NCI-H2196 (cell line): ENCODE measurements at regions not wholly inside any gene's neighbourhood (a gene's known extent, or its start where the extent isn't known, plus 50 kb on each side); places are given as distances from the start of the nearest gene placed in this dataset.

Experiments
- DNase-seq: peaks from one replicate; lab custom pipeline; 2025; ENCODE audit not compliant: unreplicated experiment; lab: John Stamatoyannopoulos, UW

- no peak for DNase-seq
These were observed 85.3 kb upstream of the TP53I11 start for GRCh38 chr11:45036010-45036409.

GRCh38 chr11:45036733-45037132 lies 86.0 kb upstream of the TP53I11 start:
- DNase-seq, result no peak

DNA sequence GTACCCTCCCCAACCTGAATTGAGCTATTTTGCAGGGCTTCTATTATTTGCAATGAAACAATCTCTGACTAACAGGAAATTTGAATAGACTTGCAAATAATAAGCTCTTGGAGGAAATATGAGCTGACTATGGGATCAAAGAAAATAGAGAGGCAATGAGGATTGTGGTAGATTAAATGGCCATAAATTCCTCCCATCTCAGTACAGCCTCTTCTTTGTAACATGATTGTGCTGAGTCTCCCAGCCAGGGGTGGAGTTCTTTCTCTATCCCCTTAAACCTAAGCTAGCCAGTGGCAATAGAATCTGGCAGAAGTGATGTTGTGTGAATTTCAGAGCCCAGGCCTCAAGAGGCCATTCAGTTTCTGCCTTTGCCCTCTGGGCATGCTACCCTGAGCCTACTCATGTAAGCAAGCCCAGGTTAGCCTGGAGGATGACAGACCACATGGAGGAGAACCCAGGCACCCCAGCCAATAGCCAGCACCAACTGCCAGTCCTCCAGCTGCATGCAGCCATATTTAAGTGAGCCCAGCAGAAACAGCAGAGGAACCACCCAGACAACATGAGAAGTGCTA lies 86.8 kb upstream of the TP53I11 start:
- peak; percentile 24 for DNase-seq

DNA sequence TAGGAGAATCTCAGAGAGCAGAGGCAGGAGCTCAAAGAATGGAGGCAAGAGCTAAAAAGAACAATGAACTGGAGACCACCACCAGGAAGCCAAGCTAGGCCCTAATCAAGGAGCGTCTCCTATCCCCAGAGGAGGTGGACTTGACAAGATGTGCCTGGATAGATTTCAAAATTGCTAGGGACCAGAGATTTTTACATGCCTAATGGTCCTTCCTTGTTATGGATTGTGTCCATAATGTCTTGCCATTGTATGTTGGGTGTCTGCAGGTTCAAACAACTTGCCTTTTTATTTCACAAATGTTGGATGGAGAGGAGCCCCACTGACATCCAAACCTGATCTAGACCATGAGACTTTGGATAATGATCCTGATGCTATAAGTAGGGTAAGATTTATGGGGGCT lies 88.2 kb upstream of the TP53I11 start:
- no peak for DNase-seq

- DNase-seq, result no peak
These were observed 90.9 kb upstream of the TP53I11 start for GRCh38 chr11:45041596-45041995.

GRCh38 chr11:45042560-45042959 lies 91.9 kb upstream of the TP53I11 start:
- DNase-seq, result no peak

DNA sequence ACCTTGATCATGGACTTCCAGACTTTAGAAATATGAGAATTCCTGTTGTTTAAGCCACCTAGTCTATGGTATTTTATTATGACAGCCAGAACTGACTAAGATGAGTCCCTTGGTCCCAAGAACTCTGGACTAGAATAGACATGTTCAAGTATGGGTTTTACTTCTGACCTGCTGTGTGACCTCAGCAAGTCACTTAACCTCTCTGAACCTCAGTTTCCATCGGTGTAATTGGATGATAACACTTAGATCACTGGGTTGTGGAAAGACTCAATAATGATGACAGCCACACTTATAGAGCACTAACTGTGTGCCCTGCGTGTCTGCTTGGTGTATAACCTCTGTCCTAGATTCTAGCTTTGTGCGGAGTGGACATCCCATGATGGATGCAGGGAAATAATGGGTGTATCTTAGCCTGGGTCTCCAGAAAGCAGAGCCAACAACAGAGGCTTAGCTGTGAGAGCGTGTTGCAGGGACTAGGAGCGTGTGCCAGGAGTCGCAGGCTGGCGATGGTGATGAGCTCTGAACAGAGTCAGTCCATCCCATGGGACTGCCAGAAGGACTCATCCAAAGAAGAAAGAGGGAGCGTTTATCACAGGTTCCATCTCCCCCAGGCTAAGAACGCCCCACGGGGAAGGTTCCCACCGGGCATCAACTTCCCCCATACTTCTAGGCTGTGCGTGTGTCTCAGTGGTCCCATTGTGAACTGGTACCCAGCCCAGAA lies 93.2 kb upstream of the TP53I11 start:
- no peak for DNase-seq

DNA sequence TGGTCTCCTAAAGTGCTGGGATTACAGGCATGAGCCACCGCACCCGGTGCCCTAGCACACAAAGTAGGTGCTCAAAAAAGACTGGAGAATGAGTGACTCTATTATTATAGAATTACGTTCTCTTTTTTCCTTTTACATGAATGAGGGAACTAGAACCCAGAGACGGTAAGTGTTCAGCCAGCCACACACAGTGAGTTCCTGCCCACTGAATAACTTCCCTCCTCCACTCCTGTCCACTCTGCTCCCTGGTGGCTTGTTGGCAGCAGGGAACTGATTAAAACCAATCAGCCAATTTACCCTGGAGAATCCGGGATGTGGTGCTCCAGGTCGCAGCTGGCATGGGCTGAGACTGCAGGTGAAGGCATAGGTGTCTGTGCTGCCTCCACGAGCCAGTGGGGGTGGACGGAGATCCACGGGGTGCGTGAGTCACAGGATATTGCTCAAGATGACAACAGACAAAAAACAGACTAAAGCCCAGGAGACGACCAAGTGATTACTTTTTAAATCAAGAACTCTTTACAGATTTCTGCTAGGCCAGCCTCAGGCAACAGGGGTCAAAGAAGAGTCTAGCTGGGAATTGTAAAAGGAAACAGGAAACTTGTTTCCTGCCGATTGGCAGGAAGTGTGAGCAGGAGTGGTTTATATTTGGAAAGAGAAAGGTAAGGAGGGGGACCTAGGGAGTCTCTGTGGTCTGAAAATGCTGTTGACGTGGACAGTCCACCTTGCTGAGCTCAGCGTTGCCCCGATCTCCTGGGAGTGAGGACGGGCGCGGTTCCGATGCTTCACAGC lies 95.2 kb upstream of the TP53I11 start:
- DNase-seq, result no peak

DNA sequence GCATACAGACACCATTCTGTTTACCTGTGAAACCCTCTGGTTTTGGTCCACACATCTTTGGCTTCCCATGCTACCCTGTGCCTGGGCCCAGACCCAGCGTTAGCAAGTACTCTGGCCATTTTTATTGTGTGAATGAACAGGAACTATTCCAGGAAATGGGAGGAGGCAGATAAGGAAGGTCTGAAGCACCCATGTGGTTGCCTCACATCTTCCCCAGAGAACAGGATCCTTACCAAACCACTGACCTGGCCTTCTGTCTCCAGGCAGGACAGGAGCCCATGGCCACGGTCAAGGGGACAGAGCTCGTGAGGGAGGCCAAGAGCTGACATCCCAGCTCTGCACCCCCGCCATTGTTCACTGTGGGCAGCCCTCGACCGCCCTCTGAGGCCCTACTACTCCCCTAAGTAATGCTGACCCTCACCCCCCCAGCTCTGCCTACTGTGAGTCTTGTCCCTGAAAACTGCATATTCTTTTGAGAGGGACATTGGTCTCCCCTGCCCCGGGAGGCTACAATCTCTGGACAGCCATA lies 97.7 kb upstream of the TP53I11 start:
- no peak for DNase-seq

DNA sequence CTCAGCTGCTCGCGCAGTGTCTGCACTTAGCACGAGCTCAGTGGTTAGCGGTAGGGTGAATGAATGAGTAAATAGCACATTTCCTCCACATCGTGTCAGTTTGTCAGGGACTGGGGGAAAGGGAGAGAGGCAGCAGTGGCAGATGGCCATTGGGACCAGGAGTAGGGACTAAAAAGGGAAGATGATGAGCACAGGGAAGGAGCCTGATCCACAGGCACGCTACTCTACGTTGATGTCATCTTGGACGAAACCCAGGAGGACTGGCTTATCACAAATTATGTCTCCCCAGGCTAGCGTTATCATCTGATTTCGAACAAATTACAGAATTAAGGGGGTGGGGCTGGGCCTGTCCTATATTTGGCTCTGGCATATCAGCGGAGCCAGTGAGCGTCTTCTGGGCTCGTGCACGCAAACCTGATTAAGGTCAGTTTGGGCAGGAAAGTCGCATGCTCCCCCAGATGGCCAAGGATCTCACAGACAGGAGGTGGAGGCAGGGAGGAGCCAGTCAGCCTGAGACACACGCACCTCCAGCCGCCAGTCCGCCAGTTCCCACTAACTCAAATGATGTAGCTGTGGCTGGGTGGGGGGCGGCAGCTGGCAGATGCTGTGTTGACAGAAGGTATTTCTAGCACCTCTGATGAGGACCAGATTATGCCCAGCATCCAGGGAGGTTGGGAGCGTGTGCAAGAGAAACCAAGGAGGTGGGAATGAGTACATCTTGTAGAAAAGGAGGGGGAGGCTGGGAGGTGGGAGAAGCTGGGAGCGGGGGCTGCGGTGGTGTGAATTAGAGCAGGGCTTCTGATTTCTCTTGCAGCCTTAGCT lies 97.4 kb upstream of the PRDM11 start:
- DNase-seq, result no peak

DNA sequence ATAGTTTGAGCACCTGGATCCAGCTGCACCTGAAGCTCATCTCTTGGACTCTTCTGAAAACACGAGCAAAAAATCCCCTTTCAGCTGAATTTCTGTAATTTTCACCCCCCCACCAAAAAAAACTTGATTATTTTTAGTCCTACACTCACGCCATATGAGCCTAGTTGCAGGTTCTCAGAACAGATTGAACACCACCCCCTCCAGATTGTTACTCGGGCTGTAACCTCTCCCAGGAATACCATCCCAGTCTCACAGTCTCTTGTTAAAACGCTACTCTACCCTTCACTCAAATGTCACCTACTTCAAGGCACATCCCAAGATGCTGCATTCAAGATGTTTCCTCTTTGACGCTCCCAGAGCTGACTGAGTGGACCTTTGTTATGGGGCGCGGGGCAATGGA lies 96.3 kb upstream of the PRDM11 start:
- no peak for DNase-seq

- no peak for DNase-seq
These were observed 94.8 kb upstream of the PRDM11 start for GRCh38 chr11:45051621-45052020.

DNA sequence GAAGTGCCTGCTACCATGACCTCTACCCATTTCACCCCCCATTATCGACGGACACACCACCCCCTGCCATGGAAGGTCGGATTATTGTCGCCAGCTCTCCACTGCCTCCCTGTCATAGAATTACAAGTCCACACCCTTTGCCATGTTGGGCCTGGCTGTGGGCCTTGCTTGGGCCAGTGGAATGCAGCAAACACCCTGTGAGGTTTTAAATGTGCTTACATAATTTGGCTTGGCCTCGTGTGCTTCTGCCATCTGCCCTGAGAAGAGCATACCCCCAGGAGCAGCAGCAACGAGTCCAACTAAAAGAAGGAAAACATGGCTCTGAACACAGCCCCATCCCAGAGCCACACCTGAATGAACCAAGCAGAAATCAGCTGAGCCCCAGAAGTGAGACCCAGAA lies 94.1 kb upstream of the PRDM11 start:
- DNase-seq, result no peak

DNA sequence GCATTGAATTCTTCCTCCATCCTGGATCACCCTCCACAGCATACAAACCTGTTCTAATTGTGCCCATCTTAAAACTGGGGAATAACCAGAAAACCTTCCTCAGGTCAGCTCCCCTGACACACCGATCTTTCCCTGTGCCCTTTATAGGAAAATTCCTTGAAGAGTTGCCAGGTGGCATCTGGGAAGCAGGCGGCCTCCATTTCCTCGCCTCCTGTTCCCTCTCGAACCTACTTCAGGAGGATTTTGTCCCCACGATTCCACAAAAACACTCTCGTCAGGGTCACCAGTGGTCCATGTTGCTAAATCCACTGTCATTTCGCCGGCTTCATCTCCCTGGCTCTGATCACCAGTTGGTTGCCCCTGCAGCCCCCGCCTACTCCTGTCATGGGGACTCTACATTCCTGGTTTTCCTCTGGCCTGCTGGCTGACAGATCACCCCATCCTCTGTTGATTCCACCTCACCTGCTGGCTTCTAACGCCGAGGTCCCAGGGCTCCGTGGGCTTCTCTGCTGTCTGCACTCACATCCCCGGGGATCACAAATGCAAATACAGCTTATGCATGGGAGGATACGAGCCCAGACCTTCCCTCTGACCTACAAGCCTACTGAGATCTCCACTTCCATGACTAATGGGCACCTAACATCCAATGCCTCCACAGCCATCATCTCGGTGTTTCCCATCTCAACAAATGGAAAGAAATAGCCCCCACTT lies 92.5 kb upstream of the PRDM11 start:
- DNase-seq, result no peak

DNA sequence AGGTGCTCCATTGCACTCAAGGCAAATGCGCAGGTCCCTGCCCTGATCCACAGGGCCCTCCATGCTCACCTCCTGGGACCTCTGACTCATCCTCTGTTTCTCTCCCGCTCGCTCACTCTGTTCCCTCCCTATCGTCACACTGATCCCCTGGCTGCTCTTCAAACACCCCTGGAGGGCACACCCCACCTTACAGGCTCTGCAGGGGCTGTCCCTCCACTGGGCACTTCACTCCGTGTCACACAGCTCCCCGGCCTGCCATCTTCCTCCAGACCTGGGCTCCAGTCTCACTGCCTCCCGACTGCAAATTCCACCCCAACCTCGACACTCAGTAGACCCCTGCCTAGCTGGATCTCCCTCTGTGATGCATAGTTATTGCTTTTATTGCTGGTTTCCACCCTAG lies 91.5 kb upstream of the PRDM11 start:
- no peak for DNase-seq

DNA sequence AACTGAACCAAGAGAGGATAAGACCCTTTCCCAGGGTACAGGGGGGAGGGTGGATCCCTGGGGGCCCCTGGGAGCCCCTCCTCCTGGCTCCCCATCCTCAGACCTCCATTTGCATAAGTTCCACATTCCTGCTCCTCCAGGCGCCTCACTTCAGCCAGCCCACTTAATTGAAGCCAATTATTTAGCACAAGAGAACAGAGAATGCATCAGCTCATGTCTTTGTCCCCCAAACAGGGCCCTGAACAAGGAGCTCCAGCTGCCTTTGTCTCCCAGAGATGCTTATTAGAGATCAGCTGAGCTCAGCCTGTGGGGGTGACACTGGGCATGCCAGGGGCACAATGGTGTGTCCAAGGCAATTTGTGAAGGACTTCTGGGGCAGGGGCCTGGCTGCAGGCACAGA lies 89.9 kb upstream of the PRDM11 start:
- no peak for DNase-seq

DNA sequence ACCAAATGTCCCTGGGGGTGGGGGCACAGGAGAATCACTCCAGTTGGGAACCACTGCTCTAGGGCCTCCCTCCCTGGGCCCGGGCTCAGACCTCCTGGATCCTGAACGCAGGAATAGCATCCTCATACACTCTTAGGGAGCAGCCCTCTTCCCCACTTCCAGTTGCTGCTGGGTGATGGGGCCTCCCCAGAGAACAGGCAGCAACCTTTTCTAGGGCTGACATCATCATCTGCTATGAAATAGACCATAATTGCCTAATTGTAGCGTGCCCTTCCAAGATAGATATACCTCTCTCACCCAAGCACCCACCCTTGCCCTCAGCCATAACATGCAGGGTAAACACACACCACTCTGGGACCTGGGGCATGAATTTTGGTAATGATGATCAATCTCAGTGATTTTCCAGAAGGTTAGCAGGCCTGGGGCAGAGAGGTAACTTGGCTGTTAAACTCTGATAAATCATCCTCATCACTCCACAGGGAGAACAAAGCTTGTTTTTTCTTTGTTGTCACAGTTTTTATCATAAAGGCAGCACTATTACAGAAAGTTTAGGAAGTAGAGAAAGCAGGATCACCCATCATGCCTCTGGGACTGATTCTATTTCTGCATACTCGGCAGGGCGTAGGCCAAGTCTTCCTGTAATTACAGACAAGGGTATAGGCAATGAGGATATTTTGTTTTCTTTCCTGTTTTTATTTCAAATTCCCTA lies 88.3 kb upstream of the PRDM11 start:
- DNase-seq, result no peak

- no peak for DNase-seq
These were observed 87.8 kb upstream of the PRDM11 start for GRCh38 chr11:45058647-45058950.

DNA sequence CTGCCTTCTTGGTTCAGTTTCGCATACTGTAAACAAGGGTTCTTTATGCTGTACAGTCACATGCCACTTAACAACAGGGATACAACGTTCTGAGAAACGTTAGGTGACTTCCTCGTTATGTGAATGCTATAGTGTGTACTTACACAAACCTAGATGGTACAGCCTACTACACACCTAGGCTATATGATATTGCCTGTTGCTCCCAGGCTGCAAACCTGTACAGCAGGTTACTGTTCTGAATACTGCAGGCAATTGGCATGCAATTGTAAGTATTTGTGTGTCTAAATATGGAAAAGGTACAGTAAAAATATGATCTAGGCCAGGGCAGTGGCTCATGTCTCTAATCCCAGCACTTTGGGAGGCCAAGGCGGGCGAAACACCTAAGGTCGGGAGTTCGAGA lies 85.7 kb upstream of the PRDM11 start:
- no peak for DNase-seq

GRCh38 chr11:45061641-45062040 lies 84.8 kb upstream of the PRDM11 start:
- no peak for DNase-seq
